Keratinocyte (primary cell): ENCODE measurements at regions not wholly inside any gene's neighbourhood (a gene's known extent, or its start where the extent isn't known, plus 50 kb on each side); places are given as distances from the start of the nearest gene placed in this dataset.
A peak's percentile ranks its signal among the peaks of the same experiment; 100 is the strongest.

ENCODE experiments used
- DNase-seq: peaks from one replicate; pipeline ENCODE4 v3.0.0-alpha.2; 2011; ENCODE audit warnings: low read depth, missing footprints, low spot score
- FAIRE-seq: peaks from 2 replicates; lab custom pipeline; 2011; peaks lifted over from hg19 to GRCh38; lab: Jason Lieb, UNC
- H2AFZ ChIP-seq: 2 replicates; pipeline ENCODE4 v1.6.0; 2012; ENCODE audit warnings: low read length, control low read depth, inconsistent platforms; ENCODE audit not compliant: control insufficient read depth
- H3K27ac ChIP-seq: 2 replicates; pipeline ENCODE4 v1.5.1; 2011; ENCODE audit warnings: low read length; ENCODE audit not compliant: control insufficient read depth, insufficient read depth
- H3K27me3 ChIP-seq: 3 replicates; pipeline ENCODE4 v1.6.0; 2011; ENCODE audit warnings: low read length; ENCODE audit not compliant: control insufficient read depth, insufficient read depth; ENCODE audit errors: extremely low read depth
- H3K36me3 ChIP-seq, 2 experiments: 2 replicates in 1 of 2; 3 replicates in 1 of 2; pipeline ENCODE4 v1.5.1; 2011; ENCODE audit warnings: low read length in 2 of 2, mild to moderate bottlenecking in 1 of 2; ENCODE audit not compliant: control insufficient read depth in 2 of 2, insufficient read depth in 2 of 2; ENCODE audit errors: extremely low read depth in 1 of 2
- H3K4me1 ChIP-seq: 3 replicates; pipeline ENCODE4 v1.5.1; 2011; ENCODE audit warnings: low read length; ENCODE audit not compliant: control insufficient read depth, insufficient read depth; ENCODE audit errors: extremely low read depth
- H3K4me2 ChIP-seq: 3 replicates; pipeline ENCODE4 v1.6.0; 2011; ENCODE audit warnings: low read depth, low read length; ENCODE audit not compliant: control insufficient read depth, insufficient read depth; ENCODE audit errors: extremely low read depth
- H3K4me3 ChIP-seq, 3 experiments: fragments of 200-600 bp in 1 of 3; sonication (generic) in 1 of 3; 2 replicates in 2 of 3; 3 replicates in 1 of 3; pipeline ENCODE4 v1.5.1; 2011 to 2016; ENCODE audit warnings: low read length in 3 of 3, mild to moderate bottlenecking in 3 of 3, control low read depth in 2 of 3, inconsistent platforms in 1 of 3, low read depth in 1 of 3, mixed read lengths in 1 of 3, mixed run types in 1 of 3, moderate library complexity in 1 of 3; ENCODE audit not compliant: control insufficient read depth in 2 of 3, insufficient read depth in 2 of 3; ENCODE audit errors: extremely low read depth in 1 of 3
- H3K79me2 ChIP-seq: 2 replicates; pipeline ENCODE4 v1.6.0; 2012; ENCODE audit warnings: low read length; ENCODE audit not compliant: control insufficient read depth, insufficient read depth
- H3K9ac ChIP-seq: 3 replicates; pipeline ENCODE4 v1.6.0; 2011; ENCODE audit warnings: low read length; ENCODE audit not compliant: control insufficient read depth, insufficient read depth; ENCODE audit errors: extremely low read depth
- H3K9me1 ChIP-seq: 3 replicates; pipeline ENCODE4 v1.6.0; 2011; ENCODE audit warnings: low read length; ENCODE audit not compliant: control insufficient read depth, insufficient read depth; ENCODE audit errors: extremely low read depth
- H3K9me3 ChIP-seq: 2 replicates; pipeline ENCODE4 v1.5.1; 2012; ENCODE audit warnings: low read depth, low read length; ENCODE audit not compliant: control insufficient read depth
- H4K20me1 ChIP-seq: 3 replicates; pipeline ENCODE4 v1.6.0; 2011; ENCODE audit warnings: low read length; ENCODE audit not compliant: control insufficient read depth, insufficient read depth; ENCODE audit errors: extremely low read depth
- CTCF ChIP-seq, 3 experiments: IDR thresholded peaks in 1 of 3; conservative IDR thresholded peaks in 1 of 3; optimal IDR thresholded peaks in 1 of 3; 2 replicates in 2 of 3; 3 replicates in 1 of 3; pipeline versions ENCODE3 to v1.5.1; 2011; ENCODE audit warnings: low read length in 3 of 3, mild to moderate bottlenecking in 3 of 3, moderate library complexity in 2 of 3, control low read depth in 1 of 3, inconsistent platforms in 1 of 3; ENCODE audit not compliant: insufficient read depth in 2 of 3; ENCODE audit errors: extremely low read depth in 1 of 3
- EZH2 ChIP-seq: IDR thresholded peaks from one replicate; pipeline ENCODE4 v1.6.1; 2012; ENCODE audit warnings: inconsistent platforms, mild to moderate bottlenecking, low read length, moderate library complexity
- dilution Hi-C: fragments of 300-500 bp; cut with MboI; formaldehyde crosslinking; loops from one replicate; pipeline ENCODE4 v1.7.0; 2020; ENCODE audit warnings: low sequenced_read_pairs; ENCODE audit not compliant: extremely low pct_ligation_motif_present

- Histone ChIP-seq H3K9me3 (peaks cover 6% of the 10 kb centered on the region), H3K4me3 (no peak overlapping the region), H3K4me2 (peak overlapping the region; percentile 29), H3K9ac (no peak overlapping the region), H4K20me1 (no peaks in the 10 kb centered on the region), H3K27ac (no peak overlapping the region), H3K27me3 (no peaks in the 10 kb centered on the region), H2AFZ (no peak overlapping the region), H3K79me2 (no peaks in the 10 kb centered on the region), H3K4me1 (peaks cover 24% of the 10 kb centered on the region), H3K36me3 (no peaks in the 10 kb centered on the region), H3K9me1 (no peaks in the 10 kb centered on the region)
- dilution Hi-C loops: no loop called here
- DNase-seq (peak; percentile 21), FAIRE-seq (peak; percentile 99)
- TF ChIP-seq CTCF (optimal IDR thresholded peaks at IDR 0.05 in 1 of 3, IDR thresholded peaks at IDR 0.05 in 1 of 3, conservative IDR thresholded peaks at IDR 0.05 in 1 of 3; ENCODE audit: extremely low read depth in 1 of 3, insufficient read depth in 2 of 3, low read length in 3 of 3) (no peak), EZH2 (no peak)
These were observed 62.3 kb upstream of the RUNX1 start for GRCh38 chr21:35111321-35111930.

- Histone ChIP-seq H4K20me1 (no peaks in the 10 kb centered on the region), H2AFZ (no peak overlapping the region), H3K36me3 (no peaks in the 10 kb centered on the region), H3K4me2 (no peak overlapping the region), H3K9me3 (peaks cover under 1% of the 10 kb centered on the region), H3K4me1 (peaks cover 24% of the 10 kb centered on the region), H3K79me2 (no peaks in the 10 kb centered on the region), H3K27ac (no peak overlapping the region), H3K9ac (no peak overlapping the region), H3K27me3 (no peaks in the 10 kb centered on the region), H3K9me1 (no peaks in the 10 kb centered on the region), H3K4me3 (no peak overlapping the region)
- TF ChIP-seq CTCF (optimal IDR thresholded peaks at IDR 0.05 in 1 of 3, IDR thresholded peaks at IDR 0.05 in 1 of 3, conservative IDR thresholded peaks at IDR 0.05 in 1 of 3; ENCODE audit: extremely low read depth in 1 of 3, insufficient read depth in 2 of 3, low read length in 3 of 3): no peak
- TF ChIP-seq EZH2: no peak
- no peak for FAIRE-seq
- dilution Hi-C loops: no loop called here
- no peak for DNase-seq
These were observed 59.8 kb upstream of the RUNX1 start for GRCh38 chr21:35108887-35109286.
